Stimulated activated CD8-positive, alpha-beta memory T cell treated with anti-CD3 and anti-CD28 coated beads, Interleukin-12 subunit alpha, Interleukin-12 subunit beta, amount 100 ng/mL, for 24 hours (primary cell): ENCODE measurements at regions not wholly inside any gene's neighbourhood (a gene's known extent, or its start where the extent isn't known, plus 50 kb on each side); places are given as distances from the start of the nearest gene placed in this dataset.
"Not testable (repeated sequence)": the region's sequence is repeated elsewhere in the genome, so short reads cannot be mapped to it uniquely, and the experiment has no call there.

Source experiments
- DNase-seq: peaks from one replicate; pipeline ENCODE4 v3.0.0-alpha.2; 2020; ENCODE audit errors: extremely low read depth

DNA sequence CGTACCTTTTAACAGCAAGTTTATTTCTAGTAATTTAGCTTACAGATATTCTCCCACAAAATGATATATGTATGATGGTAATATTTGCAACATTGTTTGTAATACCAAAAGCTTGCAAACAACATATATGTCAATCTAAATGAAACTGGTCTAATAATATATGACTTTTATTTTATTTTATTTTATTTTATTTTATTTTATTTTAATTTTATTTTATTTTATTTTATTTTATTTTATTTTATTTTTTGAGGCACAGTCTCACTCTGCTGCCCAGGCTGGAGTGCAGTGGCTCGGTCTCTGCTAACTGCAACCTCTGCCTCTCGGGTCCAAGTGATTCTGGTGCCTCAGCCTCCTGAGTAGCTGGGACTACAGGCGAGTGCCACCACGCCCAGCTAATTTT lies 94.6 kb upstream of the ABCA1 start:
- DNase-seq = not testable (repeated sequence)

GRCh38 chr9:105023788-105024187 lies 95.8 kb upstream of the ABCA1 start:
- DNase-seq = no peak

DNA sequence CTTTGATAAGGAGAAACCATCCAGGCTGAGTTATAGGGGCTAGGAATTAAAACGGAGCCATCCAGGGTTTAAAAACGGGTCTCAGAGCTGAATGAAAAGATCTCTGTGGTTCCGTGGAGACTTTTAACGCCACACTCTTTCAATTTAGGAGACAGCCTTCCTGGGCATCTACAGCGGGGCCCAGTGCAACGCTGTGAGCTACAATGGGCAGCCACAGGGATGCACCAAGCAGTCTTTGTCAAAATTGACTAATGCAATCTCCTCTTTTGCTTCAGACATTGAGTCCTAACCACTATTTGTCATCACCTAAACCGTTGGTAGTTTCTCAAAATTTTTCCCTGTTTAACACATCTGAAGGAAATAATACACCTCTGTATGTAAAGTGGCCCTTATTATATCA lies 96.6 kb upstream of the ABCA1 start:
- DNase-seq = no peak

GRCh38 chr9:105026451-105026850 lies 98.5 kb upstream of the ABCA1 start:
- no peak for DNase-seq

GRCh38 chr9:105027084-105027483 lies 99.1 kb upstream of the ABCA1 start:
- DNase-seq = no peak

DNA sequence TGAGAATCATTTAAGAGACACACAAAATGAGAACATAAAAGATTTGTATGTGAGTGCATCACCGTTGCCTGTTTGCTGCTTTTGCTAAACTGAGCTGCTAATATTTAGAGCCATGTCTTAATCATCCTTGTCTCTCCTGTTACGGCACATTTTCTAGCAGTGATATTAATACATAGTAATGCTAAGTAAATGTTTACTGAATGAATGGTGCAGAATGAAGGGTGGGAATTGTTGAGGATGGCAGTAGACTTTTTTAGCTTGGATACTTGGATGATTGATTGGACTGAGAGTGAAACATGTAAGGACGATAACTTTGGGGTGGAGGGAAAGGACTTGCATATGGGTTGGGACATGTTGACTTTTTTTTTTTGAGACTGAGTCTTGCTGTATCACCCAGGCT lies 102.3 kb upstream of the ABCA1 start:
- DNase-seq = no peak

DNA sequence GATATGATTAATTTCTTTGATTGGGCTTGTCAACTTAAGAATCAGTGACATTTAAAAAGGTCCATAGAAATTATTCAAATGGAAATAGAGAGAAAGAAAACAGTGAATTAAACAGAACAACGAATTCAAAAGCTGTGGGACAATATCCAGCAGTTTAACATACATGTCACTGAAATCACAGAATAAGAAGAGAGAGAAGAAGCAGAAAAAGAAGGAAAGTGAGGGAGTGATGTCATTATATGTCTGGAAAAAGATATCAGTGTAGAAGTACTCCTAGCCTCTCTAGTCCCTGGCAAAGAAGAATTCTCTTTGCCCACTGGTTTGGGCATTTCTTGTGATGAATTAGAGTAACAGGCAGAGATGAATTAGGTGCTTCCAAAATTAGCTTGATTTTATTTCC lies 109.2 kb upstream of the ABCA1 start:
- DNase-seq = no peak

DNA sequence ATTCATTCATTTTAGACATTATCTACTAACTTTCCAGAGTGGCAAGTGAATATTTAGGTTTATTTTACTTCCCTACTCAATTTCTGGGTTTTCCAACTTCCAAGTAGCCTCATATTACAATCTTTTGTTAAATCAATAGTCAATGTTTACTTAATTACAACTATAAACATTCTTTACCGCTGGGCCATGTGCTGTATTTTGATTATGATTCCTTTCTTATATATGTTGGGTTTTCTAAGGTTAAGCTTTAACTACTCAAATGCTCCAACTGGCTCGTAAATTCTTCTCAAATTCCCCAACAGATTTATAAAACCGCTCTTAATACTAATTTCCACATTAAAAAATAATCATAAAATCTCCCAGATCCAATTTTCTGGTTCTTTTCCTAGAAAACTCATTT lies 110.1 kb upstream of the ABCA1 start:
- no peak for DNase-seq

GRCh38 chr9:105039175-105039799 lies 111.3 kb upstream of the ABCA1 start:
- DNase-seq = no peak

DNA sequence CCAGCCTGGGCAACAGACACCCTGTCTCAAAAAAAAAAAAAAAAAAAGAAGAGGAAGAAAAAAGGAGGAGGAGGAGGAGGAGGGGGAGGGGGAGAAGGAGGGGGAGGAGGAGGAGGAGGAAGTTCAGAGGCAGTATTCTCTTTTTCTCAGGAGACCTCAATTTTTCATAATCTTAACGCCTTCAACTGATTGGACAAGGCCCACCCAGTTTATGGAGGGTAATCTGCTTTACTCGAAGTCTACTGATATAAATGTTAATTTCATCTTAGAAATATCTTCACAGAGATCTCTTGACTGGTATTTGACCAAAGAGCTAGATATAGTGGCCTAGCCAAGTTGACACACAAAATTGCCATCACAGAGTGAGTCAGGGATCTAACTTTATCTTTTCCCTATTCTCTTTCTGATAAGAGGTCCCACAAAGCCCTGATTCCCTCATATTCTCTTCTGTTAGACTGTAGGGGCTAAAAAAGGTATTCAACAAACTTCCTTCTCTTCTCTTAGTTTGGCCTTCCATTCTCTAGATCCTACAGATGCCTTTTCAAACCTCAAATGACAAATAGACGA lies 115.5 kb upstream of the ABCA1 start:
- DNase-seq = no peak

GRCh38 chr9:105044518-105044917 lies 116.6 kb upstream of the ABCA1 start:
- no peak for DNase-seq

GRCh38 chr9:105046907-105047741 lies 119.2 kb upstream of the ABCA1 start:
- DNase-seq = no peak

GRCh38 chr9:105047742-105048041 lies 119.7 kb upstream of the ABCA1 start:
- DNase-seq = no peak

GRCh38 chr9:105048331-105048730 lies 120.4 kb upstream of the ABCA1 start:
- no peak for DNase-seq

- DNase-seq = no peak
Observed at GRCh38 chr9:105050296-105050695, 122.3 kb upstream of the ABCA1 start.

GRCh38 chr9:105051897-105052296 lies 123.9 kb upstream of the ABCA1 start:
- DNase-seq = no peak

DNA sequence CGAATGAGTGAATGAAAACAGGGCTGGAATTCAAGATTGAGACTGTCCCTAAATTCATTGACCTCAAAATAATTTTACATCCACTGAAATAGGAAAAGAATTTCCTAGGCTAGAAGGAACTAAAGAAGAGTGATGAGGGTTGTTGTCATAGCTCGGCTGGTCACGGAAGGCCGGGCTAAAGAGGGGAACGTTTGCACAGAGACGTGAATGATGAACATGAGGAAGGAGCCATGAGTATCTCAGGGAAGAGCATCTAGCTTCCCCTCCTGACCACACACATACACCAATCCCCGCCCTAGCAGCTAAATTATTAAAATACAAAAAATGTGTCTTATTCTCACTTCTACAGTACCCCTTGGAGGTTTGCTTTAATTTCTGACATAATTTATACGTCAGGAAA lies 124.4 kb upstream of the ABCA1 start:
- no peak for DNase-seq

- peak; percentile 17 for DNase-seq
Observed at GRCh38 chr9:105053209-105053652, 125.3 kb upstream of the ABCA1 start.

- DNase-seq = no peak
Observed at GRCh38 chr9:105054491-105054890, 126.5 kb upstream of the ABCA1 start.

DNA sequence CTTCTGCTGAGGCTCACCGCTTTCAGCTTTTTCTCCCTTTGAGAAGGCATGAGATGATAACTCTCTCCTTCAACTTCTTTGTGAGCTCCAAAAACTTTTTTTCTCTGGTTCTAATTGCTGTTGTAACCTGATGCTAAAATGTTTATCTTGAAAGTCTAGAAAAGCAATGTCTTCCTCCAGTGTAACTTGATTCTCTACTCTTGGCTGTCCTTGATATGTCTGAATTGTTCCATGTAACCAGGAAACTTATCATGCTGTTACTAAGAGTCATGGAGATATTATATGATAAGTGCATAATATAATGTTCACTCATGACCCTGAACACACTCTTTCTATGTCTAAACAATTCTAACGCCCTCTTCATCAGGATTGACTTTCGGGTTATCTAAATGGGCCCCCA lies 128.0 kb upstream of the ABCA1 start:
- DNase-seq = no peak

GRCh38 chr9:105057551-105057950 lies 129.6 kb upstream of the ABCA1 start:
- DNase-seq = no peak

DNA sequence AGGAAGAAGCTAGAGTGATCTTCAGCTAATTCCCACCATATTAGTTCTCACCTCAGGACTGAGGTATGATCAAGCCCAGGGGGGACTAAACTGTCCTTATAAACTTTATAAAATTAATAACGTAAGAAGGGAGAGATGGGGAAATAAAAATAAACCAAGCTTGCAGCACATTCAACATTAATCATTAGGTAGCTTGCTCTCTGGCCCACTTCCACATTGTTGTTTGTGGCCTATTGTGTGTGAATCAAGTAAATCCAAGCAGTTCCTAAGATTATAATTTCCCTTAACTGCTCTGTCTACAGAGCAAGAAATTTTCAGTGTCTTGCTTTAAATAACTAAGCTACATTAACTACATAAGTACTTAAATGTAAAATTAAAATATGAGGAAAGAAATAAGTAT lies 131.3 kb upstream of the ABCA1 start:
- DNase-seq = no peak

- DNase-seq = no peak
Observed at GRCh38 chr9:105062222-105062855, 134.4 kb upstream of the ABCA1 start.
